NCI-H146 treated with DMSO at 0.1 percent for 48 hours (cell line): ENCODE measurements at regions not wholly inside any gene's neighbourhood (a gene's known extent, or its start where the extent isn't known, plus 50 kb on each side); places are given as distances from the start of the nearest gene placed in this dataset.
A peak's percentile ranks its signal among the peaks of the same experiment; 100 is the strongest.

ENCODE experiments used
- DNase-seq: peaks from one replicate; lab custom pipeline; 2025; ENCODE audit not compliant: unreplicated experiment; lab: John Stamatoyannopoulos, UW

DNA sequence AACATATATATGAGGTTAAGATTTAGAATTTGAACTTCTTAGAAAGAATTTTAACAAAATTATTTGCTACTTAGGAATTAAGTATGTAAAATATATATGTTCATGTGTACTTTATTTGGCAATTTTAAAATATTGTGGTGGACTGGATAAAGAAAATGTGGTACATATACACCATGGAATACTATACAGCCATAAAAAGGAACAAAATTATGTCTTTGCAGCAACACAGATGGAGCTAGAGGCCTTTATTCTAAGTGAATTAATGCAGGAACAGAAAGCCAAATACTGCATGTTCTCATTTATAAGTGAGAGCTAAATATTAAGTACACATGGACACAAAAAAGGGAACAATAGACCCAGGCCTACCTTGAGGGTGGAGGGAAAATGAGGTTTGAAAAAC, 72.2 kb upstream of the FMN2 start:
- no peak for DNase-seq

DNA sequence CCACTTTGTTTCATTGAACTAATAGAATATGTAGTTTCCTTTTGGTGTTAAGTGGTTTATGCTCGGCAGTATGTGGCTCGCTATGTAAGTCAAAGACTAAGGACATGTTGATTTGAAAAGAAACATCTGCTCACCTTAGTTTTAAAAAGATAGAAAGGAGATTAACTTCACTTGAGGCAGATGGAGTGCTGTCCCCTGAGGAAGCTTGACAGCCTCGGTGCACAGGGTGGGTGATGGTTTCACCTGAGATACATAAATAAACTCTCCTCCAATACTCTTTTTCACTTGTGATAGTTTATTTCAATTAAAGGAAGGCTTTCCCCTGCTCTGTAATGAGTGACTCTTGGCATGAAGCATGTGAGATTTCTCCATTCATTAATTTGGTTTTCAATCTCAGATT, 70.8 kb upstream of the FMN2 start:
- no peak for DNase-seq

DNA sequence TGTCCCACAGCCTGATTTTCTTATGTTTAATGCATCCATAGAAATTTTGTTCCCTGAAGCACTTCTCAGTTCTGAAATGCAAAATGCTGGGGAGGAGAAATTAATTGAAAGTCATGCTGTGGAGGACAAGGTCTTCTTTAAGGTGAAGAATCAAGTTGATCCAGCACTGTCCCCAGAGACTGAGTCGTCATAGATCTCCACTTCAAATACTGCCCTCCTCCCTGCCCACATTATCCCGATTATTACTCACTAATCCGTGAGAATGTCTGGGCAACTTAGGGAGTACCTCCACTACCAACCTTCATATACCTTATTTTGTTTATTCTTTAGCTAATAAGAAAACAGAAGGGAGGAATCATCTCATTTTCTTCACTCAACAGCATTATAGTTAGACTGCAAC, 70.0 kb upstream of the FMN2 start:
- DNase-seq = no peak

DNA sequence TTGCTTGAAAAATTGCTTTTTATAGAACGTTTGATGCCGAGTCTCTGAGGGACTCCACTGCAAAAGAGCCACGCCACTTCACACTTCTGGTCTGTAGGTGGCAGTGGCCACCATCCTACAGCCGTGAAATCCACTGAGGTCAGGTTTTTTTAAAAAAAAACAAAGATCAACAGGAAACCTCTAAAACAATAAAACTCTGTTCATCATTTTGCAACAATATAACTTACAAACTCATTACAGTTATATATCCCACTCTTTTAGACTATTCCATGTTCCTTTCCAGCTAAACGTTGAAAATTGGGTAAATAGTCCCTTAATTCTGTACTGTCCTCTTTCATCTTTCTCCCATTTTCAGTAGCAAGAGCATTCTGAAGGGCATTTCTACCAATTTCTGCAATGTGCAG, 64.6 kb upstream of the FMN2 start:
- peak; percentile 45 for DNase-seq

DNA sequence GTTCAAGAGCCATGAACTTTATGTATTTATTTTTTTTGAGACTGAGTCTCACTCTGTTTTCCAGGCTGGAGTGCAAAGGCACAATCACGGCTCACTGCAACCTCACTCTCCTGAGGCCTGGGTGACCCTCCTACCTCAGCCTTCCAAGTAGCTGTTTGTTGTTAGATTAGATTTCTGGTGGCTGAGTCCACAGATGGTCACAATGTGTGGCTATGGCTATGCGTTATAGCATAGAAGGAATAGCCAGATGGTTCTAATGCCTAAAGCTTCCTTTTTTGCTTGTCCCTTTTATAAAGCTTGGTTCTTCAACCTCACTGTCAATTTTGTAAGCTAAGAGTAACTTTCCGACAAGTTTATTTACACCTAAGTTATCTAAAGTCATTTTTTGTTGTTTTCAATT, 62.3 kb upstream of the FMN2 start:
- DNase-seq = no peak

DNA sequence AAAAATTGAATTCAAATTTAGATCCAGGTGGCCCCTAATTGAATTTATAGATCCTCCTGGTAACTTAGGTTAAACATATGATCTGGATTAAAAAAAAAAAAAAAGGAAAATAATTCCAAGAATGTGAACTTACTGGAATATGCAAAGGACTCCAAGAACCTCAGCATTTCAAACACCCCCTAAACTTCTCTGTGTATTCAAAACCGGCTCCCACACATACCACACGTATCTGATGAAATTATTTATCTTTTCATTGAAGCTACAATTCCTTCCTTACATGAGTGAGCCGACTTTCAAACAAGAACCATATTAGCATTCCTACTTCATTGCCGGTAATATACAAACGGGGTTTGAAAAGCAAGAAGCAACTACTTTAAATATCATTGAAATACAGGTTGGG, 61.4 kb upstream of the FMN2 start:
- DNase-seq = no peak

DNA sequence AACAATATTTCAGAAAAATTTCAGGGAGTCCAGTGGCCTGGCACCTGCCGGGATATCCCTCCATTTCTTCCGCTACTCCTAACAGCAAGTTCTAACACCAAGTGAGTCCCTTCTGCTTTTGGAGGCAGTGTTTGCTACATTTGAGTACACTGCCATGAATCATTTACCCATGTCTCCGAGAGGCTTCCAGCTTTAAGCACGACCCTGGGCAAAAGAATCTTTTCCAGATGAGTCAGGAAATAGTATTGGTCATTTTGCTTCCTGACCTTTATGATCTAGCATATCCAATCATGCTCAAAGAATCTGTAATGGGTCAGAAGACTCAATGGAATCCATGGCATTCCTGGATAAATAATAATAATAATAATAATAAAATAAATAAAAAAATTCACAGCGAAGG, 60.7 kb upstream of the FMN2 start:
- no peak for DNase-seq

DNA sequence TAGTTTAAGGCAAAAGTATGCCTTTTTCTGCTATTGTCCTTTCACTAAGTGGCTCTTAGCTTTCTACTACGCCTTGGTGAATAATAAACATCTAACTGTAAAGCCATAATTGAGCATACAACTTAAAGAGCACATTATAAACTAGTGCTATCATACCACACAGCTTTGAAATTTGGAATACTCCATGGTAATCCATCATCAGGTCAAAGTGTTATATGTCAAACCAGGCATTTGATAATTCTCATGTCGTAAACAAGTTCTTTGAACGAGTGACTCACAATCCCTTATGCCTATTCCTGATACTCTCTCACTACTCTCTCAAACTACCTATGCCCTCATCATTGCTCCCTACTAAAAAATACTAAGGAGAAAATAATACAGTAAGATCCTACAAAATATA, 60.3 kb upstream of the FMN2 start:
- DNase-seq = no peak

DNA sequence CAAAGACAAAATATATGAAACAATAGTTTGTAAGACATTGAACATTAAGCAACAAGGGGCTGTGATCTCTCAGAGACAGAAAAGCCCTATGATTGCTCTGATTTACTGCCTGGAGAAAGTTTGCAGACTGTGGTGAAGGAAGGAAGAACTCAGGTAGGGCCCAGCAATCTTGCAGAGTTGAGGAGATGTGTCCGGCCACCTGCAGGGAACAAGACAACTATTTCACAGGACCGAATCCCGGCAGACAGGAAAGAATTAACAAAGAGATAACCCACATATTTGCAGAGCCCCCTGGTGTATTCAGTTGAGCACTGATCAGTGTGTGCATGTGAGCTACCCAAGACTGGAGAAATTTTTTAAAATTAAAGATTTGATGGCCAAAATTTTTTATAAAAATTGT, 58.3 kb upstream of the FMN2 start:
- DNase-seq = no peak

DNA sequence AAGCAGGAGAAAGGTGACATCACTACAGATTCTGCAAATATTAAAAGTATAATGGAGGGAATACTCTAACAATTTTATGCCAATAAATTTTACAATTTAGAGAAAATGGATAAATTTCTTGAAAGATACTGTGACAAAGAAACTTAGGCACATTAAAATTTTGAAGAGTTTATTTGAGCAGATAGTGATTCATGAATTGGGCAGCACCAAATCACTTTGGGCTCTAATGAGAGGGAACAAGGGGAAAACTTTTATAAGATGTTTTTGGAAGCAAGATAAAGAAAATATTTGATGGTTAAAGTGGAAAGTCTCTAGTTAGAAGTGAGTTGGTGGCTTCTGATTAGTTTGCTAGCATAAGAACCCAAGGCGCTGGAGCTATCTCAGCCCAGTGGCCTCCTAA, 55.2 kb upstream of the FMN2 start:
- no peak for DNase-seq
